HG02973 (cell line): ENCODE measurements at regions not wholly inside any gene's neighbourhood (a gene's known extent, or its start where the extent isn't known, plus 50 kb on each side); places are given as distances from the start of the nearest gene placed in this dataset.

Experiments
- ATAC-seq: cut with Tn5 transposase; IDR thresholded peaks from one replicate; pipeline ENCODE4 v1.9.1; 2021; ENCODE audit warnings: moderate library complexity; ENCODE audit not compliant: unreplicated experiment

GRCh38 chr17:73749928-73750605 is 105.8 kb upstream of the SDK2 start:
- ATAC-seq: no peak

GRCh38 chr17:73750975-73751374 is 106.7 kb upstream of the SDK2 start:
- ATAC-seq: no peak

GRCh38 chr17:73753751-73754496 is 109.7 kb upstream of the SDK2 start:
- ATAC-seq: no peak

GRCh38 chr17:73754886-73755400 is 110.7 kb upstream of the SDK2 start:
- ATAC-seq: no peak

- no peak for ATAC-seq
Observed at GRCh38 chr17:73757420-73757819, 113.2 kb upstream of the SDK2 start.

GRCh38 chr17:73758245-73758644 is 114.0 kb upstream of the SDK2 start:
- no peak for ATAC-seq

GRCh38 chr17:73759324-73759723 is 115.1 kb upstream of the SDK2 start:
- no peak for ATAC-seq

GRCh38 chr17:73759734-73760438 is 115.6 kb upstream of the SDK2 start:
- ATAC-seq: no peak

- no peak for ATAC-seq
Observed at GRCh38 chr17:73760439-73760758, 116.2 kb upstream of the SDK2 start.

- no peak for ATAC-seq
Observed at GRCh38 chr17:73765824-73766563, 121.7 kb upstream of the SDK2 start.

GRCh38 chr17:73767696-73768095 is 123.5 kb upstream of the SDK2 start:
- ATAC-seq: no peak

GRCh38 chr17:73768691-73769090 is 124.4 kb upstream of the SDK2 start:
- no peak for ATAC-seq

- no peak for ATAC-seq
Observed at GRCh38 chr17:73769479-73769878, 125.2 kb upstream of the SDK2 start.

GRCh38 chr17:73770115-73770848 is 126.0 kb upstream of the SDK2 start:
- ATAC-seq: no peak

- ATAC-seq: no peak
Observed at GRCh38 chr17:73770849-73771229, 126.6 kb upstream of the SDK2 start.

GRCh38 chr17:73772107-73772705 is 128.0 kb upstream of the SDK2 start:
- no peak for ATAC-seq

GRCh38 chr17:73773702-73774101 is 129.5 kb upstream of the SDK2 start:
- ATAC-seq: no peak

- no peak for ATAC-seq
Observed at GRCh38 chr17:73774852-73775251, 130.6 kb upstream of the SDK2 start.

- ATAC-seq: no peak
Observed at GRCh38 chr17:73776351-73777130, 132.3 kb upstream of the SDK2 start.

- ATAC-seq: no peak
Observed at GRCh38 chr17:73777131-73777449, 132.8 kb upstream of the SDK2 start.
